ENCODE measurements at regions not wholly inside any gene's neighbourhood (a gene's known extent, or its start where the extent isn't known, plus 50 kb on each side); places are given as distances from the start of the nearest gene placed in this dataset.

- H3K4me3 ChIP-seq (replicated peaks in 1 of 4; ENCODE audit: control extremely low read depth in 1 of 4, insufficient read depth in 1 of 4, low read depth in 3 of 4, low read length in 4 of 4), result no peak overlapping the region
- H3K27me3 ChIP-seq (ENCODE audit: control insufficient read depth, insufficient read depth, low read length), result no peaks in the 10 kb centered on the region
- peaks cover 7% of the 10 kb centered on the region for H3K36me3 ChIP-seq (ENCODE audit: control insufficient read depth, insufficient read depth, low read length)
- no peaks in the 10 kb centered on the region for H3K9me3 ChIP-seq (ENCODE audit: control insufficient read depth, insufficient read depth, low read depth, low read length)
- H2AFZ ChIP-seq (ENCODE audit: low read length), result no peak overlapping the region
- TF ChIP-seq EZH2 (IDR thresholded peaks at IDR 0.05; ENCODE audit: low read length, missing control alignments), result no peak
- no peak for TF ChIP-seq CTCF (conservative IDR thresholded peaks at IDR 0.05 in 1 of 2, IDR thresholded peaks at IDR 0.05 in 1 of 2; ENCODE audit: low read depth in 1 of 2, low read length in 2 of 2)
- H3K9ac ChIP-seq (ENCODE audit: insufficient read depth, low read length), result no peak overlapping the region
- H3K79me2 ChIP-seq (ENCODE audit: control insufficient read depth, insufficient read depth, low read length), result peaks cover 10% of the 10 kb centered on the region
- H3K4me2 ChIP-seq (ENCODE audit: extremely low read depth, insufficient read depth, low read length), result no peak overlapping the region
- no peak for DNase-seq (ENCODE audit: low read depth in 2 of 2)
- H3K27ac ChIP-seq (ENCODE audit: insufficient read depth, low read length), result no peak overlapping the region
- H3K4me1 ChIP-seq (ENCODE audit: control insufficient read depth, extremely low read depth, insufficient read depth, low read length), result peaks cover 18% of the 10 kb centered on the region
- no peaks in the 10 kb centered on the region for H4K20me1 ChIP-seq (ENCODE audit: control insufficient read depth, extremely low read depth, insufficient read depth, low read length)
Observed at GRCh38 chr12:124492879-124493808, 74.3 kb downstream of the NCOR2 start.

- DNase-seq (ENCODE audit: low read depth in 2 of 2), result no peak
- Histone ChIP-seq H2AFZ (ENCODE audit: low read length) (no peak overlapping the region), H3K9me3 (ENCODE audit: control insufficient read depth, insufficient read depth, low read depth, low read length) (no peaks in the 10 kb centered on the region), H3K9ac (ENCODE audit: insufficient read depth, low read length) (no peak overlapping the region), H4K20me1 (ENCODE audit: control insufficient read depth, extremely low read depth, insufficient read depth, low read length) (no peaks in the 10 kb centered on the region), H3K4me3 (replicated peaks in 1 of 4; ENCODE audit: control extremely low read depth in 1 of 4, insufficient read depth in 1 of 4, low read depth in 3 of 4, low read length in 4 of 4) (no peak overlapping the region), H3K4me1 (ENCODE audit: control insufficient read depth, extremely low read depth, insufficient read depth, low read length) (peaks cover 8% of the 10 kb centered on the region), H3K27ac (ENCODE audit: insufficient read depth, low read length) (no peak overlapping the region), H3K79me2 (ENCODE audit: control insufficient read depth, insufficient read depth, low read length) (peaks cover 10% of the 10 kb centered on the region), H3K4me2 (ENCODE audit: extremely low read depth, insufficient read depth, low read length) (no peak overlapping the region), H3K27me3 (ENCODE audit: control insufficient read depth, insufficient read depth, low read length) (no peaks in the 10 kb centered on the region), H3K36me3 (ENCODE audit: control insufficient read depth, insufficient read depth, low read length) (peaks cover 7% of the 10 kb centered on the region)
- no peak for TF ChIP-seq EZH2 (IDR thresholded peaks at IDR 0.05; ENCODE audit: low read length, missing control alignments)
- no peak for TF ChIP-seq CTCF (conservative IDR thresholded peaks at IDR 0.05 in 1 of 2, IDR thresholded peaks at IDR 0.05 in 1 of 2; ENCODE audit: low read depth in 1 of 2, low read length in 2 of 2)
Observed at GRCh38 chr12:124491856-124492420, 75.5 kb downstream of the NCOR2 start.

- H3K79me2 ChIP-seq (ENCODE audit: control insufficient read depth, insufficient read depth, low read length), result peaks cover 4% of the 10 kb centered on the region
- TF ChIP-seq CTCF (conservative IDR thresholded peaks at IDR 0.05 in 1 of 2, IDR thresholded peaks at IDR 0.05 in 1 of 2; ENCODE audit: low read depth in 1 of 2, low read length in 2 of 2) (no peak), EZH2 (IDR thresholded peaks at IDR 0.05; ENCODE audit: low read length, missing control alignments) (no peak)
Observed at GRCh38 chr12:124491310-124491709, 76.1 kb downstream of the NCOR2 start.

More at GRCh38 chr12:124491310-124491709, 76.1 kb downstream of the NCOR2 start:
- Histone ChIP-seq H3K27me3 (ENCODE audit: control insufficient read depth, insufficient read depth, low read length) (no peaks in the 10 kb centered on the region), H4K20me1 (ENCODE audit: control insufficient read depth, extremely low read depth, insufficient read depth, low read length) (no peaks in the 10 kb centered on the region), H3K27ac (ENCODE audit: insufficient read depth, low read length) (no peak overlapping the region), H3K4me3 (replicated peaks in 1 of 4; ENCODE audit: control extremely low read depth in 1 of 4, insufficient read depth in 1 of 4, low read depth in 3 of 4, low read length in 4 of 4) (no peak overlapping the region), H3K36me3 (ENCODE audit: control insufficient read depth, insufficient read depth, low read length) (peaks cover 7% of the 10 kb centered on the region), H3K9ac (ENCODE audit: insufficient read depth, low read length) (no peak overlapping the region), H3K9me3 (ENCODE audit: control insufficient read depth, insufficient read depth, low read depth, low read length) (no peaks in the 10 kb centered on the region), H3K4me1 (ENCODE audit: control insufficient read depth, extremely low read depth, insufficient read depth, low read length) (peaks cover 1% of the 10 kb centered on the region), H2AFZ (ENCODE audit: low read length) (no peak overlapping the region), H3K4me2 (ENCODE audit: extremely low read depth, insufficient read depth, low read length) (no peak overlapping the region)
- DNase-seq (ENCODE audit: low read depth in 2 of 2), result no peak

All from fibroblast of lung (primary cell).